Panc1 (cell line): ENCODE measurements at regions not wholly inside any gene's neighbourhood (a gene's known extent, or its start where the extent isn't known, plus 50 kb on each side); places are given as distances from the start of the nearest gene placed in this dataset.
"Not testable (repeated sequence)": the region's sequence is repeated elsewhere in the genome, so short reads cannot be mapped to it uniquely, and the experiment has no call there.

Source experiments
- POLR2AphosphoS5 ChIP-seq: IDR thresholded peaks from 2 replicates; pipeline ENCODE4 v1.6.1; 2012; ENCODE audit warnings: mild to moderate bottlenecking, low read depth, low read length, moderate library complexity
- TF ChIP-seq, protein P1 (sequence below): fragments of 450-650 bp; IDR thresholded peaks from 2 replicates; pipeline ENCODE4 v1.5.1; 2017; ENCODE audit warnings: mild to moderate bottlenecking
- TF ChIP-seq, protein P2 (sequence below), 2 experiments: IDR thresholded peaks; 2 replicates each; pipeline ENCODE4 v1.6.1; 2011 to 2012; ENCODE audit warnings: low read depth in 2 of 2, control low read depth in 1 of 2, low read length in 1 of 2, mild to moderate bottlenecking in 1 of 2, moderate library complexity in 1 of 2; ENCODE audit not compliant: insufficient read depth in 1 of 2

DNA sequence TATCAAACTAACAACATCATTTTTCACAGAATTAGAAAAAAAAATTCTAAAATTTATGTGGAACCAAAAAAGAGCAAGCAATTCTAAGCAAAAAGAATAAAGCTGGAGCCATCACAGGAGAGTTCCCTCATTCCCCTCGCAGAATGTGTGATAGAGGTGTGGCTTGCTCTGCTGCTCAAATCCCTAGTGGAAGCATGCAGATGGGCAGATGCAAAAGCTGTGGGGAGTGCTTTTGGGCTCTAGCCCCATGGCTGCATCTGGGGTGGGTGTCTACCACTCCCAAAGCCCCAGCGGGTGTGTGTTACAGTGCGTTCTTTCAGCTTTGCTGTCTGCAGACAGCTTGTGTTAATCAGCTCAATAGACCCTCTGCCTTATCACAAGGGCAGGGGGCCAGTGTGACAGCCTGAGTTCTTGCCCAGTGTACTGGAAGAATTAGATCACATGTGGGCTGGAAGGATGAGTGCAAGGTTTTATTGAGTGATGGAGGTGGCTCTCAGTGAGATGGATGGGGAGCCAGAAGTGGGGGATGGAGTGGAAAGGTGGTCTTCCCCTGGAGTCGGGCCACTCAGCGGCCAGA, 575.9 kb upstream of the LRRN3 start:
- TF ChIP-seq, protein P1, sequence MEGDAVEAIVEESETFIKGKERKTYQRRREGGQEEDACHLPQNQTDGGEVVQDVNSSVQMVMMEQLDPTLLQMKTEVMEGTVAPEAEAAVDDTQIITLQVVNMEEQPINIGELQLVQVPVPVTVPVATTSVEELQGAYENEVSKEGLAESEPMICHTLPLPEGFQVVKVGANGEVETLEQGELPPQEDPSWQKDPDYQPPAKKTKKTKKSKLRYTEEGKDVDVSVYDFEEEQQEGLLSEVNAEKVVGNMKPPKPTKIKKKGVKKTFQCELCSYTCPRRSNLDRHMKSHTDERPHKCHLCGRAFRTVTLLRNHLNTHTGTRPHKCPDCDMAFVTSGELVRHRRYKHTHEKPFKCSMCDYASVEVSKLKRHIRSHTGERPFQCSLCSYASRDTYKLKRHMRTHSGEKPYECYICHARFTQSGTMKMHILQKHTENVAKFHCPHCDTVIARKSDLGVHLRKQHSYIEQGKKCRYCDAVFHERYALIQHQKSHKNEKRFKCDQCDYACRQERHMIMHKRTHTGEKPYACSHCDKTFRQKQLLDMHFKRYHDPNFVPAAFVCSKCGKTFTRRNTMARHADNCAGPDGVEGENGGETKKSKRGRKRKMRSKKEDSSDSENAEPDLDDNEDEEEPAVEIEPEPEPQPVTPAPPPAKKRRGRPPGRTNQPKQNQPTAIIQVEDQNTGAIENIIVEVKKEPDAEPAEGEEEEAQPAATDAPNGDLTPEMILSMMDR = not testable (repeated sequence)
- TF ChIP-seq, protein P2, sequence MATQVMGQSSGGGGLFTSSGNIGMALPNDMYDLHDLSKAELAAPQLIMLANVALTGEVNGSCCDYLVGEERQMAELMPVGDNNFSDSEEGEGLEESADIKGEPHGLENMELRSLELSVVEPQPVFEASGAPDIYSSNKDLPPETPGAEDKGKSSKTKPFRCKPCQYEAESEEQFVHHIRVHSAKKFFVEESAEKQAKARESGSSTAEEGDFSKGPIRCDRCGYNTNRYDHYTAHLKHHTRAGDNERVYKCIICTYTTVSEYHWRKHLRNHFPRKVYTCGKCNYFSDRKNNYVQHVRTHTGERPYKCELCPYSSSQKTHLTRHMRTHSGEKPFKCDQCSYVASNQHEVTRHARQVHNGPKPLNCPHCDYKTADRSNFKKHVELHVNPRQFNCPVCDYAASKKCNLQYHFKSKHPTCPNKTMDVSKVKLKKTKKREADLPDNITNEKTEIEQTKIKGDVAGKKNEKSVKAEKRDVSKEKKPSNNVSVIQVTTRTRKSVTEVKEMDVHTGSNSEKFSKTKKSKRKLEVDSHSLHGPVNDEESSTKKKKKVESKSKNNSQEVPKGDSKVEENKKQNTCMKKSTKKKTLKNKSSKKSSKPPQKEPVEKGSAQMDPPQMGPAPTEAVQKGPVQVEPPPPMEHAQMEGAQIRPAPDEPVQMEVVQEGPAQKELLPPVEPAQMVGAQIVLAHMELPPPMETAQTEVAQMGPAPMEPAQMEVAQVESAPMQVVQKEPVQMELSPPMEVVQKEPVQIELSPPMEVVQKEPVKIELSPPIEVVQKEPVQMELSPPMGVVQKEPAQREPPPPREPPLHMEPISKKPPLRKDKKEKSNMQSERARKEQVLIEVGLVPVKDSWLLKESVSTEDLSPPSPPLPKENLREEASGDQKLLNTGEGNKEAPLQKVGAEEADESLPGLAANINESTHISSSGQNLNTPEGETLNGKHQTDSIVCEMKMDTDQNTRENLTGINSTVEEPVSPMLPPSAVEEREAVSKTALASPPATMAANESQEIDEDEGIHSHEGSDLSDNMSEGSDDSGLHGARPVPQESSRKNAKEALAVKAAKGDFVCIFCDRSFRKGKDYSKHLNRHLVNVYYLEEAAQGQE (IDR thresholded peaks at IDR 0.05; ENCODE audit: insufficient read depth in 1 of 2, low read depth in 2 of 2, low read length in 1 of 2) = not testable (repeated sequence)
- not testable (repeated sequence) for TF ChIP-seq POLR2AphosphoS5
